ENCODE measurements at regions not wholly inside any gene's neighbourhood (a gene's known extent, or its start where the extent isn't known, plus 50 kb on each side); places are given as distances from the start of the nearest gene placed in this dataset.

DNA sequence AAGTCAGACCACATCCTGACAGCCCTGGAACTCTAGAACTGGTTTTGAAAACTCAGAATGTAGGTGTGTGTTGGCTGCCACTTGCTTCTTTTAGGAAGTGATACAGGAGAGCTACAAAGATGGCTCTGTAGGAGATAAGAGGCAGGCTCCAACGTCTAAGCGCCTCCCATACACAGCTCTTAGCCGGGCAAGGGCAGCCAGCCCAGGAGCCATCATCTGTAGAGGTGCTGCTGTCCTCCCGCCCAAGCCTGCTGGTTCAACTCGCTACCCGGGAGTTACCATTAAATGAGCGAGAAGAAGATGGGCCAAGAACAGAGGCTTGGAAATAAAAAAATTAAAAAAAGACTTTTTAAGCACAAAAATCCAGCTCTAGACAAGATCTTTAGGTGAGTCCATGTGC is 61.2 kb upstream of the DIO3 start:
- Histone ChIP-seq H3K36me3 (no peaks in the 10 kb centered on the region), H3K27ac (no peak overlapping the region), H3K9me3 (peaks cover 0 to 8% (median 0%) of the 10 kb centered on the region in 11 donors), H3K4me1 (no peaks in the 10 kb centered on the region), H3K4me3 (no peak overlapping the region), H3K27me3 (peaks cover 0 to 79% (median 40%) of the 10 kb centered on the region in 7 donors)
- intact Hi-C loops (cut with DNase I), result no loop called here
- WGBS, 2 donors, result 77 to 82% methylated on average over 7 of the region's 7 CpGs
- DNase-seq (no peak), ATAC-seq (no peak)
- TF ChIP-seq, protein P1, sequence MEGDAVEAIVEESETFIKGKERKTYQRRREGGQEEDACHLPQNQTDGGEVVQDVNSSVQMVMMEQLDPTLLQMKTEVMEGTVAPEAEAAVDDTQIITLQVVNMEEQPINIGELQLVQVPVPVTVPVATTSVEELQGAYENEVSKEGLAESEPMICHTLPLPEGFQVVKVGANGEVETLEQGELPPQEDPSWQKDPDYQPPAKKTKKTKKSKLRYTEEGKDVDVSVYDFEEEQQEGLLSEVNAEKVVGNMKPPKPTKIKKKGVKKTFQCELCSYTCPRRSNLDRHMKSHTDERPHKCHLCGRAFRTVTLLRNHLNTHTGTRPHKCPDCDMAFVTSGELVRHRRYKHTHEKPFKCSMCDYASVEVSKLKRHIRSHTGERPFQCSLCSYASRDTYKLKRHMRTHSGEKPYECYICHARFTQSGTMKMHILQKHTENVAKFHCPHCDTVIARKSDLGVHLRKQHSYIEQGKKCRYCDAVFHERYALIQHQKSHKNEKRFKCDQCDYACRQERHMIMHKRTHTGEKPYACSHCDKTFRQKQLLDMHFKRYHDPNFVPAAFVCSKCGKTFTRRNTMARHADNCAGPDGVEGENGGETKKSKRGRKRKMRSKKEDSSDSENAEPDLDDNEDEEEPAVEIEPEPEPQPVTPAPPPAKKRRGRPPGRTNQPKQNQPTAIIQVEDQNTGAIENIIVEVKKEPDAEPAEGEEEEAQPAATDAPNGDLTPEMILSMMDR (IDR thresholded peaks at IDR 0.05), result no peak

DNA sequence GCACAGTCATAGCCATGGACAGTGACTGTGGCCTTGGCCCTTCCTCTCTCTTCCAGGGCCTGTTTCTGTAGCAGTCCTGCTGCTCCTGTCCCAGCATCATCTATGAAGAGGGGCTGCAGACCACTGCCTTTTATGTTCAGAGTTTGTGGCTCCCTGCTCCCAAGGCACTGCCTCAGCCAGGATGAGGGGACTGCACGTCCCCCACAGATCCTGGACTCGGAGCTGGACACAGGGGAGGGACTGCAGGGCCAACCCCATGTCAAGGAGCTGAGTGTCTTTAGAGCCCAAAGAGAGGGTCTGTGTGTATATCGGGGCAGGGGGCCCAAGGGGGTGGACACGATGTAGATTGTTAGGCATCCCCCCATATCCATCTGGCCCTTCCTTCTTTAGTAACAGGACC is 60.6 kb upstream of the DIO3 start:
- Histone ChIP-seq H3K36me3 (no peaks in the 10 kb centered on the region), H3K27ac (no peak overlapping the region), H3K9me3 (peaks cover 0 to 8% (median 0%) of the 10 kb centered on the region in 11 donors), H3K4me3 (no peak overlapping the region), H3K4me1 (no peaks in the 10 kb centered on the region), H3K27me3 (peaks cover 0 to 79% (median 40%) of the 10 kb centered on the region in 7 donors)
- 74 to 89% methylated on average over 4 of the region's 4 CpGs for WGBS, 2 donors
- intact Hi-C loops (cut with DNase I), result no loop called here
- TF ChIP-seq, protein P1 (IDR thresholded peaks at IDR 0.05), result no peak
- ATAC-seq (no peak), DNase-seq (no peak)

DNA sequence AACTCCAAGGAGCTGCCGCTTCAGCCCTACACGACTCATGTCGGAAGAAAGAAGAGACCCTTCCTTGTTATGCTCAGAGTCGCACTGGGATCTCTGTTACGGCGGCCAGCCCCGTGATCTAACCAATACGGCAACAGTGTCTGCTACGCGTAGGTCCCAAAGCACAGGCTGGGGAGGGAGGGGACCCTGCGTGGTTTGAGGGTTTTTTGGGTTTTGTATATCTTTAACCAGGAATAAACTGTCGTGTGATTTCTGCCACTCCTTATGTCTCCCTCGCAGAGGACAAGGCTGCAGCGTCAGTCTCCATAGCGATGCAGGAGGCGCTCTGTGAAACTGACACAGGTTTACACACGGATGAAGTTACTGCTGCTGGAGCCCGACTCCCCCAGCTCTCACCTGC is 60.0 kb upstream of the DIO3 start:
- Histone ChIP-seq H3K27me3 (peaks cover 0 to 77% (median 35%) of the 10 kb centered on the region in 7 donors), H3K36me3 (no peaks in the 10 kb centered on the region), H3K4me1 (no peaks in the 10 kb centered on the region), H3K9me3 (peaks cover 0 to 8% (median 0%) of the 10 kb centered on the region in 11 donors), H3K4me3 (no peak overlapping the region), H3K27ac (no peak overlapping the region)
- intact Hi-C loops (cut with DNase I), result no loop called here
- ATAC-seq (no peak), DNase-seq (no peak)
- TF ChIP-seq, protein P1 (IDR thresholded peaks at IDR 0.05), result no peak
- 48 to 53% methylated on average over 18 of the region's 18 CpGs for WGBS, 2 donors

DNA sequence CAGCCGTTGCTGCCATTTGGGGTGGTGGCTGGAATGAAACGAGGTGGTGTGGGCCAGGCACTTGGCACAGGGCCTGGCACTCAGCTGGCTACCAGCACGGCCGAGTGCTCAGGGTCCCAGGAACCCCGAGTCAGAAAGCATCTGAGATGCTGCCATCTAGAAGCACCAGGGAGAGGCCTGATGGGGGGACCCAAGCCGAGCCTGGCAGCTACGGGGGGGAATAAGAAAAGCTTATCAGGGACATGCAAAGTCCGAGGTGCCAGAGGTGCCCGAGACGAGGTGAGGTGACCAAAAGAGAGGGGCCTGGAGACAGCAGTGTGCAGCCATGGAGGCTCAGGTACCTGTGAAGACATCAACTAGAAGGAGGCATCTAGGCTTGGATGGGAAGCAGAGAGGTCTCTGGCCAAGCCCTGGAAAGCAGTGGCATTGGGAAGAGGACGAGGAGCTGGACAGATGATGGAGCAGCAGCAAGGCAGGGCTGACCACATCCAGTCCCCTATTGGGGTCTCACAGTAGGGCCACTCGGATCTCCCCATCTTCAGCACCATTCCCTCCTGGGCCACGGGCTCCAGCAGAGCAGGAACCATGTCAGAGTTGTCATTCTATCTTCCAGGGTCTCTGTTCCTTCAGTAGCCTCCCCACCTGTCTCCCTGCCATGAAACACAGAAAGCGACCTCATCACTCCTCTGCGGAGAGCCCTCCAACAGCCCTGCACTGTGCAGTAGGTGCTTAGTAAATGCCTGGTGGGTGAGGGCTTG is 59.3 kb upstream of the DIO3 start:
- Histone ChIP-seq H3K27me3 (peaks cover 0 to 70% (median 28%) of the 10 kb centered on the region in 7 donors), H3K4me1 (no peaks in the 10 kb centered on the region), H3K27ac (no peak overlapping the region), H3K4me3 (no peak overlapping the region), H3K36me3 (no peaks in the 10 kb centered on the region), H3K9me3 (peaks cover 0 to 8% (median 0%) of the 10 kb centered on the region in 11 donors)
- TF ChIP-seq, protein P1 (IDR thresholded peaks at IDR 0.05), result no peak
- intact Hi-C loops (cut with DNase I), result no loop called here
- WGBS, 2 donors, result 68 to 70% methylated on average over 15 of the region's 15 CpGs
- no peak for ATAC-seq
- no peak for DNase-seq
